ENCODE measurements at regions not wholly inside any gene's neighbourhood (a gene's known extent, or its start where the extent isn't known, plus 50 kb on each side); places are given as distances from the start of the nearest gene placed in this dataset.
"Not testable (repeated sequence)": the region's sequence is repeated elsewhere in the genome, so short reads cannot be mapped to it uniquely, and the experiment has no call there.

GRCh38 chr11:107276077-107276476 lies 181.5 kb downstream of the CWF19L2 start:
- no peak for DNase-seq (ENCODE audit: low spot score)
- ATAC-seq = no peak

GRCh38 chr11:107275632-107276031 lies 182.0 kb downstream of the CWF19L2 start:
- DNase-seq (ENCODE audit: low spot score) (no peak), ATAC-seq (no peak)

GRCh38 chr11:107274138-107274537 lies 183.5 kb downstream of the CWF19L2 start:
- DNase-seq (ENCODE audit: low spot score) (no peak), ATAC-seq (no peak)

- DNase-seq (ENCODE audit: low spot score) = no peak
- no peak for ATAC-seq
Measured at GRCh38 chr11:107272561-107272960, 185.1 kb downstream of the CWF19L2 start.

- DNase-seq (ENCODE audit: low spot score) = no peak
- no peak for ATAC-seq
Measured at GRCh38 chr11:107271425-107271824, 186.2 kb downstream of the CWF19L2 start.

GRCh38 chr11:107268977-107269376 lies 188.6 kb downstream of the CWF19L2 start:
- ATAC-seq = no peak
- DNase-seq (ENCODE audit: low spot score) = no peak

GRCh38 chr11:107266455-107266854 lies 191.2 kb downstream of the CWF19L2 start:
- no peak for DNase-seq (ENCODE audit: low spot score)
- no peak for ATAC-seq

GRCh38 chr11:107265591-107266121 lies 192.0 kb downstream of the CWF19L2 start:
- ATAC-seq (no peak), DNase-seq (ENCODE audit: low spot score) (no peak)

GRCh38 chr11:107263844-107264563 lies 193.6 kb downstream of the CWF19L2 start:
- ATAC-seq = no peak
- no peak for DNase-seq (ENCODE audit: low spot score)

GRCh38 chr11:107259811-107260221 lies 197.8 kb downstream of the CWF19L2 start:
- ATAC-seq = no peak
- no peak for DNase-seq (ENCODE audit: low spot score)

- ATAC-seq (no peak), DNase-seq (ENCODE audit: low spot score) (no peak)
Measured at GRCh38 chr11:107257710-107258109, 199.9 kb downstream of the CWF19L2 start.

- DNase-seq (ENCODE audit: low spot score); ATAC-seq: not testable (repeated sequence)
Measured at GRCh38 chr11:107253661-107254060, 204.0 kb downstream of the CWF19L2 start.

GRCh38 chr11:107252429-107253161 lies 205.0 kb downstream of the CWF19L2 start:
- DNase-seq (ENCODE audit: low spot score) = no peak
- ATAC-seq = no peak

GRCh38 chr11:107251298-107251697 lies 206.3 kb downstream of the CWF19L2 start:
- DNase-seq (ENCODE audit: low spot score) (no peak), ATAC-seq (no peak)

- DNase-seq (ENCODE audit: low spot score) = no peak
- no peak for ATAC-seq
Measured at GRCh38 chr11:107250017-107250416, 207.6 kb downstream of the CWF19L2 start.

GRCh38 chr11:107249054-107249453 lies 208.6 kb downstream of the CWF19L2 start:
- ATAC-seq = no peak
- DNase-seq (ENCODE audit: low spot score) = no peak

GRCh38 chr11:107247167-107247861 lies 210.3 kb downstream of the CWF19L2 start:
- DNase-seq (ENCODE audit: low spot score) (no peak), ATAC-seq (no peak)

GRCh38 chr11:107243929-107244328 lies 213.7 kb downstream of the CWF19L2 start:
- no peak for ATAC-seq
- no peak for DNase-seq (ENCODE audit: low spot score)

- no peak for DNase-seq (ENCODE audit: low spot score)
- no peak for ATAC-seq
Measured at GRCh38 chr11:107232451-107232850, 214.2 kb upstream of the GUCY1A2 start.

- no peak for DNase-seq (ENCODE audit: low spot score)
- no peak for ATAC-seq
Measured at GRCh38 chr11:107224836-107225235, 206.6 kb upstream of the GUCY1A2 start.

GRCh38 chr11:107222916-107223460 lies 204.7 kb upstream of the GUCY1A2 start:
- ATAC-seq = no peak

More at GRCh38 chr11:107222916-107223460, 204.7 kb upstream of the GUCY1A2 start:
- no peak for DNase-seq (ENCODE audit: low spot score)

Data from left lobe of liver (tissue), 2 donors.